Muscle layer of colon (tissue), 2 donors: ENCODE measurements at regions not wholly inside any gene's neighbourhood (a gene's known extent, or its start where the extent isn't known, plus 50 kb on each side); places are given as distances from the start of the nearest gene placed in this dataset.
A peak's percentile ranks its signal among the peaks of the same experiment; 100 is the strongest.

Experiments
- H3K27ac ChIP-seq: one replicate; pipeline ENCODE4 v1.7.0; 2013; ENCODE audit warnings: low read depth, mild to moderate bottlenecking, low read length, moderate library complexity
- H3K27me3 ChIP-seq, 2 donors: one replicate each; pipeline ENCODE4 v1.7.0; 2013; ENCODE audit warnings: low read length in 2 of 2, mild to moderate bottlenecking in 2 of 2; ENCODE audit not compliant: insufficient read depth in 2 of 2, control insufficient read depth in 1 of 2
- H3K36me3 ChIP-seq: one replicate; pipeline ENCODE4 v1.7.0; 2013; ENCODE audit warnings: mild to moderate bottlenecking, low read length; ENCODE audit not compliant: insufficient read depth
- H3K4me1 ChIP-seq: one replicate; pipeline ENCODE4 v1.7.0; 2013; ENCODE audit warnings: mild to moderate bottlenecking, low read length; ENCODE audit not compliant: insufficient read depth
- H3K4me3 ChIP-seq, 2 donors: one replicate each; pipeline ENCODE4 v1.7.0; 2013; ENCODE audit warnings: low read length in 2 of 2, low read depth in 1 of 2, mild to moderate bottlenecking in 1 of 2, moderate library complexity in 1 of 2
- H3K9ac ChIP-seq: one replicate; pipeline ENCODE4 v1.7.0; 2013; ENCODE audit warnings: low read length
- H3K9me3 ChIP-seq: one replicate; pipeline ENCODE4 v1.7.0; 2013; ENCODE audit warnings: mild to moderate bottlenecking, low read length
- donor health status: abdominal sarcoma.
- donor health status: Adenocarcinoma of cecum.

DNA sequence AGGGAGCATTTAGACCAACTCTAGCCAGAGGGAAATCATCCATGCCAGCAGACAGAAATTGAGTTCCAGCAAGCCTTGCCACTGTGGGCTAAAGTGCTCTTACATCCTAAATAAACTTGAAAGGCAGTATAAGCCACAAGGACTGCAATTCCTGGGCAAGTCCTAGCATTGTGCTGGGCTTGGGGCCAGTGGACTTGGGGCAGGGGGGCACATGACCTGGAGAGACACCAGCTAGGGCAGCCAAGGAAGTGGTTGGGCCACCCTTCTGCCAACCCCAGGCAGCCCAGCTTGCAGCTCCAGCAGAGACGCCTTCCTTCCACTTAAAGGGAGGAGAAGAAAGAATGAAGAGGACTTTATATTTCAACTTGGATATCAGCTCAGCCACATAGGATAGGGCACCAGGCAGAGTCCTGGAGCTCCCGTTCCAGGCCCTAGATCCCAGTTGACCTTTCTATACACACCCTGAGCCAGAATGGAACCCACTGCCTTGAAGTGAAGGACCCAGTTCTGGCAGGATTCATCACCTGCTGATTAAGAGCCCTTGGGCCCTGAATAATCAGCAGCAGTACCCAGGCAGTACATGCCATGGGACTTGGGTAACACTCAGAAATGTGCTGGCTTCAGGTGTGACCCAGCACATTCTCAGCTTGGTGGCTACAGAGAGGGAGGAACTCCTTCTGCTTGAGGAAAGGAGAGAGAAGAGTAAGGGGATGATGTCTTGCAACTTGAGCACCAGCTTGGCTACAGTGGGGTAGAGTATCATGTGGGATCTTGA, 153.0 kb downstream of the GNAI1 start:
- H3K9ac ChIP-seq = no peak overlapping the region
- H3K4me1 ChIP-seq = peaks cover 19% of the 10 kb centered on the region
- no peaks in the 10 kb centered on the region for H3K36me3 ChIP-seq
- no peak overlapping the region for H3K27ac ChIP-seq
- no peaks in the 10 kb centered on the region for H3K27me3 ChIP-seq
- no peaks in the 10 kb centered on the region for H3K9me3 ChIP-seq
- H3K4me3 ChIP-seq = no peak overlapping the region

DNA sequence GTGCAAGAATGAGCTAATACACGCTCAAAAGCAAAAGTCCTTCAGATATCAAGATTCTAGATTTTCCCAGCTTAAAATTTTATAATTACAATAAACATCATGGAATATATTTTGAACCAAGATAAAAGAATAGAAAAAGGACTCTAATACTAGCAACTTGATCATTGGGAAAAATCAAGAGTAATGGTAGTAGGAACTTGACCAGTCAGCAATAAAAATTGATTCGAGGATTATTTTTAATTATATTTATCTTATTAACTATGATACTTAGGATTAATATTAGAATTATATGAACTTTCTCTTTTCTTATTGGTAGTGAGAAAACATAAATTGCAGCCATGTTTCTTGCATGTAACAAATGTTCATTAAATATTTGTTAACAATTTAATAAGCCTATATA, 152.0 kb downstream of the GNAI1 start:
- Histone ChIP-seq H3K9ac (no peak overlapping the region), H3K27me3 (no peaks in the 10 kb centered on the region), H3K4me3 (no peak overlapping the region), H3K9me3 (no peaks in the 10 kb centered on the region), H3K4me1 (peaks cover 19% of the 10 kb centered on the region), H3K27ac (no peak overlapping the region), H3K36me3 (no peaks in the 10 kb centered on the region)

DNA sequence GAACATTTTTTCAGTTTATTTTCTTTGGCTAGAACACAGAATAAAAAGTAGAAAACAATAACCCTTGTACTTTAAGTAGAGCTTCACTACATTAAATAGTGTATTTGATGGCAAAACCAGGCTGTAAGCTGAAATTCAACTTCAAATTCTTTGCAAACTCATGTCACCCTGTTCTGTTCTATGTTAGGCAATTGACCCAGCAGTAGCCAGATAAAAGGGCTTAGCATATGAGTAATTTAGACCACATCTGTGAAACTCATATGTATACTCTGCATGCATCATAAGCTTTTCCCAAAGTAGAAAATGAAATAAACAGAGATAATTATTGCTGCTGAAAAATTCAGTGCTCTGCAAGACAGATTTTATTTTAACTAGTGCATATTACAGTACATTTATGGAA, 150.2 kb downstream of the GNAI1 start:
- no peak overlapping the region for H3K4me3 ChIP-seq
- H3K9me3 ChIP-seq = no peaks in the 10 kb centered on the region
- no peaks in the 10 kb centered on the region for H3K27me3 ChIP-seq
- H3K4me1 ChIP-seq = peaks cover 19% of the 10 kb centered on the region
- H3K36me3 ChIP-seq = no peaks in the 10 kb centered on the region
- no peak overlapping the region for H3K9ac ChIP-seq
- no peak overlapping the region for H3K27ac ChIP-seq

DNA sequence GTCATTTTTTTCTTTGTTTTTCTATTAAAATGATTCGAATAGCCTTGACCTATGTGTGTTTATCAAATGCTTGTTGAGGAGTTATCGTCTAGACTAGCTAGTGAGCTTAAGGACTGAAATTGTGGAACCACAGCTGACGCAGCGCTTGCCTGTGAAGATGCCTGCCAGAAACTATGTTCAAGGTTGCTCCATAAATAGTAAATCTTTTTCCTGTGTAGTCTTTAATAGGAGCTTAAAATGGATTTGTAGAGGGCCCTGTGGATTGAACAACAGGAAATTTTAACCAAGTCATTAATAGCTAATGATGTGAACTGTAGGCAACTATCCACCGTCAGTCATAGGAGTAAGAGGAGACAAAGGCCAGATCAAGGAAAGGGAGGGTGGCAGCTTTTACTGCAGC, 145.1 kb downstream of the GNAI1 start:
- H3K9ac ChIP-seq = no peak overlapping the region
- no peaks in the 10 kb centered on the region for H3K9me3 ChIP-seq
- no peaks in the 10 kb centered on the region for H3K27me3 ChIP-seq
- H3K27ac ChIP-seq = peak overlapping the region; percentile 44
- H3K4me3 ChIP-seq = no peak overlapping the region
- H3K36me3 ChIP-seq = no peaks in the 10 kb centered on the region
- peaks cover 40% of the 10 kb centered on the region for H3K4me1 ChIP-seq

DNA sequence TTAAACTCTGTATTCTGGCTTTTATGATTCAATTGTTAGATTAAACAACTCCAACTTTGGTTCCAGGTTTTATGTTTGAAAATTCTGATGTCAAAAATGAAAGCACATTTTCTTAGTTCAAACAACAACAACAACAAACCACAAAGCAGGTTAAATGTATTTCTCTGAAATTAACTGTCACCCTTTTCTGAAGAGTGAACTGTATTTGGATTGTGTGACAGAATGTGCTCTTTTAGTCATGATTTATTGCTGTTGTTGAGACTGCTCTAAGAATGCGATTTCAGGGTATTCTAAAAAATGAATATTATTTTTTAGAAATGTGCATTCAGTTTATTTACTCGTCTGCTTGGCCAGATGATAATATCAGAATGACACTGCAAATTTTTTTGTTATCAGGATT, 144.1 kb downstream of the GNAI1 start:
- H3K9me3 ChIP-seq = no peaks in the 10 kb centered on the region
- no peaks in the 10 kb centered on the region for H3K36me3 ChIP-seq
- H3K27ac ChIP-seq = no peak overlapping the region
- no peak overlapping the region for H3K9ac ChIP-seq
- peaks cover 37% of the 10 kb centered on the region for H3K4me1 ChIP-seq
- no peaks in the 10 kb centered on the region for H3K27me3 ChIP-seq
- H3K4me3 ChIP-seq = no peak overlapping the region

DNA sequence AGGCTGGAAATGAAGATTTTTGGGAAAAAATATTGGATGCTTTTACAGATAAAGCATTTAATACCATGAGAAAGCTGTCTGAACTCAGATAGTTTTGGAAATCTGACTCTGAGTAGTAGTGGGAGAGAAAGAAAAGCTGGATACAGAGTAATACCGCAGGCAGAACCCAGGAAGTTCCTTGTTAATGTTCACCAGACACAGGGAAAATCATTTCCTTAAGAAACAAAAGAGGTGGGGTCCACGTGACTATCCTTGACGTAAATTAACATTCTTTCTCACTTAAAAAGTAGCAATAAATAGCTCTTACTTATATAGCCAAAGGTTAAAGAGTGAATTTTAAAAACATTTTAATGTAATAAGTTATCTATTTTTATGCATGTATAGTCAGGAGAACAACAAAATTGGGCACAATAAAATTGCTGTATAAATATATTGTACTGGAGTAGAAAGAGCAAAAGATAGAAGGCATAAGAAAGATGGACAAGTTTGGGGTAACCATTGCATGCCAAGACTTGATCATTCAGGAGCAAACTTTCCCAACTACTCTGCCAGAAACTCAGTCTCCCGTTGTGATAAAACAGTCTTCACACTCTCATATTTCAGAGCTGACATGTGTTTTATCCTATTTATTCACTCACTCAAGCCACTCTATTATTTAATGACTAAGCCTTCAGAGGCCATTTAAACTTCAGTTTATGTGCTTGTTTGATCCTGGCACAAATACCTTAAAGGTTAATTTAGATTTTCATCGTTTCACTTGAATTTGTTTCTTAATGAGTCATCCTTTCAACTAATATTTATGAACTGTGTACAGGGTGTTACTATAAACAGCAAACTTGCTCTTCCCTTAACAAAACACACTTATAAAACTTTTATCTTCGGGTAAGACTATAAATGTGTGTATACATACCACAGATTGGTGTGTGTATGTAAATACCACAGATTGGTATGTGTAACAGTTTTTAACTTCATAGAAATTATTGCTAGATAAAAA, 143.1 kb downstream of the GNAI1 start:
- Histone ChIP-seq H3K4me1 (peaks cover 29% of the 10 kb centered on the region), H3K9me3 (no peaks in the 10 kb centered on the region), H3K4me3 (no peak overlapping the region), H3K27ac (no peak overlapping the region), H3K36me3 (no peaks in the 10 kb centered on the region), H3K27me3 (no peaks in the 10 kb centered on the region), H3K9ac (no peak overlapping the region)
